PC-9 (cell line): ENCODE measurements at regions not wholly inside any gene's neighbourhood (a gene's known extent, or its start where the extent isn't known, plus 50 kb on each side); places are given as distances from the start of the nearest gene placed in this dataset.

Experiments
- EZH2 ChIP-seq: fragments of 200-600 bp; sonication (generic); IDR thresholded peaks from 2 replicates; pipeline ENCODE4 v1.8.0; 2017; ENCODE audit warnings: antibody characterized with exemption, low read depth
- TF ChIP-seq, protein P1 (sequence below): fragments of 200-600 bp; sonication (generic); conservative IDR thresholded peaks from 2 replicates; pipeline ENCODE4 v1.6.1; 2017; ENCODE audit warnings: mixed run types, antibody characterized with exemption, mild to moderate bottlenecking, moderate library complexity

GRCh38 chr12:74891083-74891668 lies 318.5 kb downstream of the KCNC2 start:
- TF ChIP-seq, protein P1, sequence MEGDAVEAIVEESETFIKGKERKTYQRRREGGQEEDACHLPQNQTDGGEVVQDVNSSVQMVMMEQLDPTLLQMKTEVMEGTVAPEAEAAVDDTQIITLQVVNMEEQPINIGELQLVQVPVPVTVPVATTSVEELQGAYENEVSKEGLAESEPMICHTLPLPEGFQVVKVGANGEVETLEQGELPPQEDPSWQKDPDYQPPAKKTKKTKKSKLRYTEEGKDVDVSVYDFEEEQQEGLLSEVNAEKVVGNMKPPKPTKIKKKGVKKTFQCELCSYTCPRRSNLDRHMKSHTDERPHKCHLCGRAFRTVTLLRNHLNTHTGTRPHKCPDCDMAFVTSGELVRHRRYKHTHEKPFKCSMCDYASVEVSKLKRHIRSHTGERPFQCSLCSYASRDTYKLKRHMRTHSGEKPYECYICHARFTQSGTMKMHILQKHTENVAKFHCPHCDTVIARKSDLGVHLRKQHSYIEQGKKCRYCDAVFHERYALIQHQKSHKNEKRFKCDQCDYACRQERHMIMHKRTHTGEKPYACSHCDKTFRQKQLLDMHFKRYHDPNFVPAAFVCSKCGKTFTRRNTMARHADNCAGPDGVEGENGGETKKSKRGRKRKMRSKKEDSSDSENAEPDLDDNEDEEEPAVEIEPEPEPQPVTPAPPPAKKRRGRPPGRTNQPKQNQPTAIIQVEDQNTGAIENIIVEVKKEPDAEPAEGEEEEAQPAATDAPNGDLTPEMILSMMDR: no peak
- TF ChIP-seq EZH2: no peak
